GM18858 (cell line): ENCODE measurements at regions not wholly inside any gene's neighbourhood (a gene's known extent, or its start where the extent isn't known, plus 50 kb on each side); places are given as distances from the start of the nearest gene placed in this dataset.
A peak's percentile ranks its signal among the peaks of the same experiment; 100 is the strongest.
"Not testable (repeated sequence)": the region's sequence is repeated elsewhere in the genome, so short reads cannot be mapped to it uniquely, and the experiment has no call there.

ENCODE experiments used
- ATAC-seq: cut with Tn5 transposase; IDR thresholded peaks from one replicate; pipeline ENCODE4 v1.9.1; 2021; ENCODE audit not compliant: unreplicated experiment

- ATAC-seq, result no peak
Measured at GRCh38 chr15:93954985-93955571, 276.3 kb upstream of the MCTP2 start.

DNA sequence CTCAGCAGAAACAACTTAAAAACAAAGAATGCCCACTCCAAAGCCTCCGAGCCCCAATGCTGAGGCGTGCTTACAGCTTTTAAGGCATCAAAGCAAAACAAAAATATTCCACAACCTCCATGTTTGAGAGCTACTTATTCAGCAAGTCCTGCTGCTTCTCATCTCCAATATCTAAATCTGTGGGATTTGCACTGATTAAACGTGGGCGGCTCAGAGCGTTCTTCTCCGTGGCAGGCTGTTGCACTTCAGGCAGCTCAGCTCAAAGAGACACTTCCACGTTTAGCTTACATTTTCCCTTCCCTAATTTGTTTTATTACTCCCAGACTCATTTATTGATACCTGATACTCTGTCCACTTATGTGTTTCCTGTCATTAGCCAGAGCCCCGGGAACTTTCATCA, 282.6 kb upstream of the MCTP2 start:
- no peak for ATAC-seq

DNA sequence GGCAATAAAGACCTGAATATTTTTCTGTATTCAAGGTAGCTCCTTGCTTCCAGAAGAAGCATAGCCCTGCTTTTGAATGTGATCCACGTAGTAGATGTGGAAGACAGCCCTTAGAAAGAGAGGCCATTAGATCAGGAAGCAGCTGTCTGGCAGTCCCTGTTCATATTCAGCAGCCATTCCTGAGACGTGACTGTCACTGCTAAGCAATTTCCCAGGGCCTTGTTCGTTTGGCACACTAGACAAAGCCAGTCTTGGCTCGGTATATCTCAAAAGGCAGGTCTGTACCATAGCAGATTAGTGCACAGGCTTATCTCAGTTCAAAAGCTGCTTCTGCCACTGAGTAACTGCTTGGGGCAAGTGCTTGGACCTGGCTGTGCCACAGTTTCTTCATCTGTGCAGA, 287.8 kb upstream of the MCTP2 start:
- ATAC-seq, result no peak

- no peak for ATAC-seq
Measured at GRCh38 chr15:93942269-93942694, 289.1 kb upstream of the MCTP2 start.

- no peak for ATAC-seq
Measured at GRCh38 chr15:93941697-93942096, 289.7 kb upstream of the MCTP2 start.

DNA sequence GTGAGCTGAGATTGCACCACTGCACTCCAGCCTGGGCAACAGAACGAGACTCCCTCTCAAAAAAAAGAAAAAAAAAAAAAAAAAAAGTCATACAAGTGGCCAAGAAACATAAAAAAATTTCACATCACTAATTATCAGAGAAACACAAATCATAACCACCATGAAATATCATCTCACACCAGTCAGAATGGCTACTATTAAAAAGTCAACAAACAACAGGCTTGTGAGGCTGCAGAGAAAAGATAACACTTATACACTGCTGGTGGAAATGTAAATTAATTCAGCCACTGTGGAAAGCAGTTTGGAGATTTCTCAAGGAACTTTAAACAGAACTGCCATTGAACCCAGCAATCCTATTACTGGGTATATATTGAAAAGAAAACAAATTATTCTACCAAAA, 291.1 kb upstream of the MCTP2 start:
- no peak for ATAC-seq

DNA sequence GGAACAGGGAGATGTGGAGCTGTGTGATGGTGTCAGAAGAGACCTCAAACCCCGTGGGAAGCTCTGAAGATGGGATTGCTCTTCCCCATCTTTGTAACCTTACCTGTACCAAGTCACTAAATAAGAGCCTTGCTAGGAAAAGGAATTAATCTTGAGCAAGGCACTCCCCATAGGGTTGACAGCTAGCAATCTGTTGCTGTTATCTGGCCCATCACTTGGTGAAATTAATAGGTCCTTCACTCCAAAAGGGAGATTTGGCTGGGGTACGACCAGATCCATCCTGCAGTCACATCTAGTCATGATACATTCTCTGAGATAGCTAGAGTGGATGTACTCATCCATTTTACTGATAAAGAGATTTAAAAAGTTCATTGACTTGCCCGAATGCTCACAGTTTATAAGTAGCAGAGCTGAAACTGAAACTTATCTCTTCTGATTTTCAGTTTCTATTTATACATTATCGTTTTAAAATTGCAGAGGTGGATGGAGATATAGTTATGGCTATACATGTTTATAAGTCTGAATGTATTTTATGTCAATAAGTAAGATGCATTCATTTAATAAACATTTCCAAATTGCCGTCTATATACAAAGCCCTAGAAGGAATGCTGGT, 299.1 kb upstream of the MCTP2 start:
- peak; percentile 90 for ATAC-seq

- ATAC-seq, result no peak
Measured at GRCh38 chr15:93929375-93930094, 301.8 kb upstream of the MCTP2 start.

- no peak for ATAC-seq
Measured at GRCh38 chr15:93920204-93920603, 311.2 kb upstream of the MCTP2 start.

DNA sequence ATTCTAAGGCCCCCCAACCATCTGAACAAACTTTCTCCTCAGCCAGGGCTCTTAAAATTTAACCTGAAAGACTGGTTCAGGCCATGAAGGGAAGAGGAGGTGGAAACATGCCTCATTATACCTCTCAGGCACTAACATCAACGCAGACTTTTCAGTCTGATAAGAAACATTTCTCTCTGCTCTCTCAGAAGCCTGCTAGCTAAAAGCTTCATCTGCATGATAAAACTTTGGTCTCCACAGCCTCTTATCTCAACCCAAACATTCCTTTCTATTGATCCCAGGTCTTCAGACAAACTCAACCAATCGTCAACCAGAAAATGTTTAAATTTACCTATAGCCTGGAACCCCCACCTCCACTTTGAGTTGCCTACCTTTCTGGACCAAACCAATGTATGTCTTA, 312.6 kb upstream of the MCTP2 start:
- not testable (repeated sequence) for ATAC-seq

DNA sequence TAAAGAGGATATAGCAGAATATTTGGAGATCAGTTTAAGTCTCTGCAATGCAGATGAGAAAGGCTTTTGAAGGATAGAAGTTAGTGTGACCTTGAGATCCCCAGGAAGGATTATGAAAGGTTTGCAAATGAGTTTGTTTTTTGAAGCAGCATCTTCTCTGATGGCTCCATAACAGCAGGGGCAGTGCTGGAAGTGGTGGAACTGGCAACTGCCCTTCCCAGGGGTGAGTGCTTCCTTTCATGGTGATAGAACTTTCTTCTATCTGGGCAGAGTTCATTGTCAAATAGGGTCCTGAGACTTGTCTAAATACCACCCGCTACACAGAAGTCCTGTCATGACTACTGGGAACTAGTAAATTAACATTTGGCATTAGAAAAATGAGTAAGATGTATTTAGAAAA, 314.2 kb upstream of the MCTP2 start:
- no peak for ATAC-seq

DNA sequence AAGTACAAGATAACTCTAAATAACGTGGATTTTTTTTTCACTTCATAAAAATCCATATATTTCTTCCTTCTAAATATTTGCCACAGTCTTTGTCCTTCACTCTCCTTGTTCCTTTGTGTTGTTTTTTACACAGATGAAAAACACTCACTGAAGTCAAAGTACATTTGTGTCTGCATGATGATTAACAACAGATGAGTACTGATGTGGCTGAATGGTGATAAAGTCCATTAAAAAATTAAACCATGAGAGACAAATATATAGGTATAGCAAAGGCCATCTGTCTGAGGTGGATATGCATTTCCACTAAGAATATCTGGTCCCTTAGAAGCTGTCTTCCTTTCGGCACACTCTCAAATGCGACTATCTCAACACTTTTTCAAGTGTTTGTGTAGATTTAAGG, 317.5 kb upstream of the MCTP2 start:
- ATAC-seq, result no peak

- no peak for ATAC-seq
Measured at GRCh38 chr15:93913310-93913709, 318.1 kb upstream of the MCTP2 start.

DNA sequence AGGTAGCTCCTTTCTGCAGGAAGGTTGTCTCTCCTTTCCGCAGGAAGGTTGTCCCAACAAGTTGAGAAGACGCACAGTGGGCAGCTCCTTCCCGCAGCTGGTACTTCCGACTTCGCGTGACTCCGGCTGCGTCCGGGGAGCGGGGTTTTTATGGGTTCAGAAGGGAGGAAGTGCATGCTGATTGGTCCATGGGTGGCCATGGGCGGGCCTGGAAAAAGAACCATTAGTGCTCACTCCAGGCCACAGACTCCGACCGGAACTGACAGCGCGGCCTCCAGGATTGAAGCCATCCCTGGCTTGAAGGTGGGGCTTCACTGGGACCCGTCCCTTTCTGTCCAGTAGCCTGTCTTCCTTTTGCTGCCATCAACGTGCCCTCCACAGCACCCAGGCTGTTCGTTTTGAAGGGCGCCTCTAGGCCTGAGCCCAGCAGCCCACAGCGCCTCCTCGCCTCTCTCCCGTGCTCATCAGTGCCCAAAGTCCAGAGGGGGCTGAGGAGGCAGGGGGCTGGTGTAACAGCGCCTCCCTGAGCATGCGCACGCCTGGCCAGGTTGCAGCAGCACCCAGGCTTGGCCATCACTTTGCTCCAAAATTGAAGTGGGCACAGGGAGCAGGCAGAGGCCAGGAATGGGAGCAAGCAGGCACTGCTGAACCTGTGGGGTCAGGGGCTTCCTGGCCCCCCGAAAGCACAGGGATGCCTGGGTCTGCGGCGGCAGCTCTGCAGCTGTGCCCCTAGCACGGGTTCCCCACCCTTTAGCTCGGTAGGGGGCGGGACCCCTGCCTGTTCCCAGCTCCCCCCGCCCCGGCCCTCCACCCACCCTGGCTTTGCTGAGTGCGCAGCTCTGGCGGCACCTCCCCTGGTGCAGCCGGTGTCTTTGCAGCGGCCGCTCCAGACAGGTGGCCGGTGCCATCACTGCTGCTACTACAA, 330.6 kb upstream of the MCTP2 start:
- ATAC-seq, result no peak

GRCh38 chr15:93899817-93900216, 331.5 kb upstream of the MCTP2 start:
- no peak for ATAC-seq

- no peak for ATAC-seq
Measured at GRCh38 chr15:93897377-93897776, 334.0 kb upstream of the MCTP2 start.

GRCh38 chr15:93895976-93896770, 335.2 kb upstream of the MCTP2 start:
- ATAC-seq, result no peak

GRCh38 chr15:93894438-93895036, 336.8 kb upstream of the MCTP2 start:
- ATAC-seq, result no peak

- ATAC-seq, result no peak
Measured at GRCh38 chr15:93887151-93887550, 344.2 kb upstream of the MCTP2 start.

DNA sequence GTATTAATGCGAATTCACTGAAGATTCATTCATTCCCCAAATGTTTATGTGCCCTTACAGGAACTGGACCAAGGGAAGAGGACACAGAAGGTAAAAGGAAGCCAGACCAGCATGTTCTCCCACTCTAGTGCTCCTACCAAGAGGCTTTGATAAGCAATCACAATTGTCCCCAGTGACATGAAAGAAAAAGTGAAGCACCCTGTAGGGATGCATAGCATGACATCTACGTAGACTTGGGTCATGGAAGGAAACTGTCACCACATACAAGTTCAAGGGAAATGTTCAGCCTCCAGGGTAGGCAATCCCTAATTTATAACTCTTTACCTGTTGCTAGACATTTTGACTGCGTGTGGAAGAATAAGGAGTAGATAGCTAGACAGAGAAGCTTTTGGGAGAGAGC, 348.6 kb upstream of the MCTP2 start:
- no peak for ATAC-seq
